Right renal cortex interstitium (tissue), 3 donors: ENCODE measurements at regions not wholly inside any gene's neighbourhood (a gene's known extent, or its start where the extent isn't known, plus 50 kb on each side); places are given as distances from the start of the nearest gene placed in this dataset.

Source experiments
- DNase-seq, 3 donors: peaks; one replicate each; pipeline ENCODE4 v3.0.0-alpha.2; 2013; ENCODE audit warnings: low read depth in 3 of 3, low spot score in 2 of 3

DNA sequence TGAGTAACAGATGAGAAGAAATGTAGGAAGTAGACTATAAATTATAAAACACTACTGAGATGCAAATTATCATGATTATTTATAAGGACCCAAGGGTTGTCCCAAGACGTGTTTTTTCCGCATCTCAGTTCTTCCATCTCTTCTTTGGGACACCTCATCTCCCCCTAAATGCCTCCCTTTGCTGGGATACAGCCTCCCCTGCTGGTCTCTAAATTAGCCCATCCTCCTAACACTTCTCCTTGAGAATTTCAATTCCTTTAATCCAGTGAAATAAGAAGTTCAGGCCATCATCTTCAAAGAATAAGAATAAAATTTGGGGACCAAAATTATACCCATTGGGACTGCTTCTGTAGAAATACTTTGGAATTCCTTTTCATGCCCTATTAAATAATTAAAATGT, 667.0 kb downstream of the BCL11B start:
- no peak for DNase-seq

DNA sequence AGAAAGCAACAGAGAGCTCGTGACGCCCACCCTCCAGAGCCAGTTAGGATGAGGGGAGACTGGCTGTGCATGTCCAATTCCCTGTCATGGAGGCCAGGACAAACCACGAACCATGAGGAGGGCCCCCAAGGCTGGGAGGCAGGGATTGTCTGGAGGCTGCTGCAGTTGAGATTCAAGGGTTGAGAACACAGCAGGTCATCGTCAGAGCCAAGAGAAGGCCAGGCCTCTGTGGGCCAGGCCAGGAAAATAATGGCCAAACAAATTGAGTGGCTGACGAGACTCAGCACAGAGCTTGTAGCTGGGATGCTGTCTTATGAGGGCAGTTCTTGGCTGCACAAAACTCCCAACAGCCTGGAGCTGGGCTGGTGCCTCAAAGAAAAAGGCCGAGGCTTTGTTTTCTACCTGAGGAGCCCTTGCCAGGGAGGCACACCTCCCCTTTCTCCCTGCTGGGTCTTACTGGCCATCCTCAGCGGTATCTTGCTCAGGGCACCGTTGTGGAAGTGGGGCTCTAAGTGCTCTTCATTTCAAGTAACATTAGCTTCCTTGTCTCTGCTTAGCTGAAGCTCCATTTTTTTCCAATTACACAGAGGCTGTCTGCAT, 665.9 kb downstream of the BCL11B start:
- no peak for DNase-seq

DNA sequence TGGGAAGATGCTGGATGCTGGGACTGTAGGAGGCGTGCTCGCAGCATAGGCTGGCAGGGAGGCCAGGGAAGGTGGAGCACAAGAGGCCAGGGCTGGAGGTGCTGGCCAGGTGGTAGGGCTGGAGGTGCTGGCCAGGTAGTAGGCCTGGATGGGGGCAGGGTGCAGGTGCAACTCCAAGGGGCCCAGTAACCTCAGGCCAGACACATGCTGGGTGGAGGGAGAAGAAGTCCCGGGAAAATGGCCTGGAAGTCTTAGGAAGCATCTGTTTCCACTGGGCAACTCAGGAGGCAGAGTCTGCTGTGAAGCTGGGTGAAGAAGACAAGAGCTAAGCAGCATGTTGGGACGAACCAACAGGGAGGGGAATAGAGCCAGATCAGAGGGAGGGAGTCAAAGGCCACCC, 665.2 kb downstream of the BCL11B start:
- DNase-seq = no peak

DNA sequence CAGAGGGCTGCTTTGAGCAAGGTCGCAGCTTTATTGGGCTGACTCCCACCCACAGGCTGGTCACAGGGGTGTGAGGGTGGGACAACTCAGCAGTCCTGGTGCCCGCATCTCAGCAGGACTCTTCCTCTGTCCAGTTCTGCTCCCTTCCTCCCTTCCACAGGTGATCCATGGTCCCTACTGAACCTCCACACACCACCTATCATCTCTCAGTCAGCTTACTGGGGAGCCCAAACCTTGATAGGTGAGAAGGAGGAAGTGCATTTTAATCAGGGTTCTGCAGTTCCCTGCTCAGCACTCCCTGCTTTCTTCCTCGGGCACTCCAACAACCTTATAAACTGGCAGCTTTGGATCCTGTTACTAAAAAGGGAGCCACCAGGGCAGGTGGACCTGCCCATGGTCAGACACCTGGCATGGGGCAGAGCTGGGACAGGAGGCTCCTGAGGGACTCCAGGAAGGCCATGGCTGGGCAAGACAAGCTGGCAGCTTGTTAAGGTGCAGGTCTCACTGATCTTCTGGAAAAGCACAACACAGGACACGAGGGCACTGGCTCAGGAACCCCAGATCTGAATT, 664.6 kb downstream of the BCL11B start:
- no peak for DNase-seq

DNA sequence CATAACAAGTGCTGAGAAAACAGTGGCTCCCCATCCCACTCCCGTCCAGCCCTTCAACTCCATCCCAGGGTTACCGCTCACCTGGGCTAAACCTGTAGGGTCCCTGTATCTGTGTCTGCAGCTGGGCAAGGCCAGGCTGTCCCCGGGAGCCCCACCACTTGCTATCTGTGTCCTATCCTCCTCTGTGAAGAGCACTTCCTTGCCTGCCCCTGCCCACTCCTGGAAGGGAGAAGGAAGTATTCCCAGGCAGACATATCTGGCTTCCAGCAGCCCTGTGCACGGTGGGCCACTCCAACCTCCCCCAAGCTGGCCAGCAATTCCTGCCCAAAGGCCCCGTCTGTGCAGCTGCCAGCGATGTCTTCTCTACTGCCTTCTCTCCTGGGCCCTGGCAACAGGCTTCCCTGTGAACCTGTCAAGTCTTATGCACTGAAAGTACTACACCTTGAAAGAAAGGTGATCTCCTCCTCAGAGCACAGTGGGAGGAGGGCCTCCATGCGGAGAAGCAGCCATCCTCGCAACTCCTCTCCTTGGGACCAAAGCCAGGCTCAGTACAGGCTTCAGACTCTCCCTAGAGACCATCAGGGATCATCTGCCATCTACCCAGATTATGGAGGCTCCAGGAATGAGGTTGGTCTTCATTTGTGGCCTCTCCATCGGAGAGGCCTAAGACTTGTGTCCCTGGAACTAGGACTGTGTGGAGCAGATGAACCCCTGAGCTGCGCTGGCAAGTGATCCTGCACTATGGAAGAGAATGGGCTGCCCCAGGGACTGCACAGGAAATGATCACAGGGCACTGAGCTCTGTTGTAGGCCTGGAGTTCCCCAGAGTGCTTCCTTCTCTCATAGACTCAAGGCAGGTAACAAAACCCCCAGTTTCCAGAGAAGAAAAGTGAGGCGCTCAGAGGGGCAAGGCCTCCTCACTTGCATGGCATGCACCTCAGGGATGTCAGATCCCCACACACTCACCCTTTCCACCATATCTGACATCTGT, 663.6 kb downstream of the BCL11B start:
- DNase-seq = no peak

DNA sequence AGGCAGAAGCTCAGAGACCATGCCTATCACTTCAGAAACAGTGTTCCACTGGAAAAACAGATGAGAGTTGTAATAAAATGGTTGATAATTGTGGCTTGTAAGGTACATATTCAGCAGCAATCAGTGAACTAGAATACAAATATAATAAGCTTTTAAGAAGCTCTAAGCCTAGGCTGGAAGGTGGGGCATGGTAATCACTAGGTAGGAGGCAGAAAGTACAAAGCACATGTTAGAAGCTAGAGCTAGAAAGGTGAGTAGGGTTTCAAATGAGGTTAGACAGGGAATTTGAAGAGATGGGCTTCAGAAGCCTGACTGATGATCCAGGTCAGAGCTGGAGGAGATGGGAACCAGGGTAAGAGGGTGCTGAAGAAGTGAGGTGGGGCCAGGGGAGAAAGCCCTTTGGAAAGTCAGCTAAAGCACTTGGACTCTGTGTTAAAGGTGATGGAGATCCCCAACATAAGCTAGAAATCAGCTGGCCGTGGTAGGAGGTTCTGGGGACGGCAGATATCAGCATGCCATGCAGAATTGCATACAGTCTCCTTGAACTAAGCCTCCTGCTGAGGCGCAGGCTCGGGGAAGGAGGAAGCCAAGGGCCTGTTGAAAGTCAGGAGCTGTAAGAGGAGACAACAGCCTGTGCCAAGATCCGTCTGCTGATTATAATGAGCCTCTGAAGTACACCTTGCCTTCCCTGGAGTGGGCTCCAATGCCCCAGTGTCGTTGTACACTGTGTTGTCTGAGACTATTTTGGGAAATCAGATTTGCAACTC, 659.4 kb downstream of the BCL11B start:
- DNase-seq = no peak

DNA sequence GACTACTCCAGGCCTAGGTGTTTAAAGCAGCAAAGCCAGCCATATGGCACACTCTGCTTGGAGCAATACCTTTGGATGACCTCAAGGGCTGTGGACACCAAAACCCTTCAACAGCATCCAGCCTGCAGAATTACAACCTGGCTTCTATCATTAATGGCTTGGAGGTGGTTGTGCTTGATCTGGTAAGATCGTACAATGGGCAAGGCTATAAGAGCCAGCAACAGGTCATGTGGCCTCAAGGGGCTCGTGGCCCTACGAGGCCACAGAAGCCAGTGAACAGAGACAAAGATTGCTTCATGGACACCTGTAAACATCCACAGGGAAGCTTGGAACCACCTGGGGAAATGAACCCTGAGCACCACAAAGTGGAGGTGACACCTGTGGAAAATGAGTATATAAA, 657.3 kb downstream of the BCL11B start:
- DNase-seq = no peak

DNA sequence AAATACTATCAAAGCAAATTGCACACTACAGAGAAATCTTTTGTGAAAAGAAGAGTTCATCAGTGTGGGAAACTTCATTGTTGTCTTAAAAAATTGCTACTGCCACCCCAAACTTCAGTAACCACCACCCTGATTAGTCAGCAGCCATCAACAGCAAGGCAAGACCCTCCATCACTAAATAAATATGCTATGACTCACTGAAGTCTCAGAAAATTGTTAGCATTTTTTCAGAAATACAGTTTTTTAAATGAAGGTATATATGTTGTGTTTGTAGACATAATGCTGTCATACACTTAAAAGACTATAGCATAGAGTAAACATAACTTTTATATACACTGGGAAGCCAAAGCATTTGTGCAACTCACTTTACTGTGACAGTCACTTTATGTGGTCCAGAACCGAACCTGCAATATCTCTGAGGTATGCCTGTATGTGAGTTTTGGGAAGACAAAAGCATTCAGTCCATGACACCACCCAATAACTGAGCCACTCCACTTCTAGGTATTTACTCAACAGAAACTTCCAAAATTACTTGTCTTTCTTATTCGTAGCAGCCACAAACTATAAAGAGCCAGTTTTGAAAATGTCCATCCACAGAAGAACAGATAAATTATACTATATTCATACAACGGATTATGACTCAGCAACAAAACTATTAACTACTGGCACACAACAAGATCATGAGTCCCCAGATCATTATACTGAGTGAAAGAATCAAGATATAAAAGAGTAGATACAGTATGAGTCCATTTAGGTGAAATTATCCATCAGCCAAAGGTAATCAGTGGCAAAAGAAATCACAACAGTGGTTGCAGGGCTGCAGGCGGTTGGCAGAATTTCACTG, 649.6 kb downstream of the BCL11B start:
- no peak for DNase-seq

DNA sequence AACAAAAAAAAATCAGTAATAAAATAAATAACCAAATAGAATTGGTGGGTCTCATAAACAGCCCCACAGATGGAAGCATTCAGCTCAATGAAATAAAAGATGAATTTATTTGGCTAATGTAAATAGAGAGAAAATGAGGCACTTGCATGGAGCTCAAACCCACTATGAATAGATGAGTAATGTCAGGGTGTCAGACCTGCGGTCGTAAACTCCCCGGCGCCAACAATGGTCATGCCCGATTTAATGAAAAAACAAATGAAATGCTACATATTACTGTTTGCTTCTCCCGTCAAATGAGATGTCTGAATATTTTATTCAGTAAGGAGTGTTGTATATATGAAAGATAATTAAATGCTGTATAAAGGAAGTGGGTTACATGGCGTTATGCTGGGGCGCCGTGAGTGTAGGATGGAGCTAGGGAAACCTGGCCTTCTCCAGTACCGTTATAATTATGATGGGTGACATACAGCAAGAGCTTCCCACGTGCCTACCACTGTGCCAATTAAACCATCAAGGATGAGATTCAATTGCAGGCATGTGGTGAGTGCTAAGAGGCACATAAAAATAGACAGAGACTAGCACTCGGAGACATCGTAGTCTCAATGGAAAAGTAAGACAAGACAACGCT, 648.1 kb downstream of the BCL11B start:
- no peak for DNase-seq

DNA sequence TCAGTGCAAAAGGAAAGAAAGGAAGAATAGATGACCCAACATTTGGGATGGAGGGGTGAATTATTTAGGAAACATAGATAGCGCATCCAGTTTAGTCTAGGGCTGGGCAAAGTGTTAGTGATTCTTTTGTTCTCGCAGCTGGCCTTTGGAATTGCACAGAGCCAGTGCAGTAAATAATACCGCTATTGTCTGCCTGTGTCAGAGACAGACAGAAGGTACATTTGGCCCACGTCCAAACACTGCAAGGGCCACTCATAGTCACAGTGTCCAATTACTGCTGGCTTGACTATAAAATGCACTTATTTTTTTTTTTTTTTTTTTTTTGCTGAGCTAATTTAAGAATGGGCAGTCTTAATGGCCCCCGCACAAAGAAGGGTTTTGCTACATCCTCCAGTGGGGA, 638.6 kb downstream of the BCL11B start:
- DNase-seq = peak in 2 of 3 donors; percentile 2 to 4

DNA sequence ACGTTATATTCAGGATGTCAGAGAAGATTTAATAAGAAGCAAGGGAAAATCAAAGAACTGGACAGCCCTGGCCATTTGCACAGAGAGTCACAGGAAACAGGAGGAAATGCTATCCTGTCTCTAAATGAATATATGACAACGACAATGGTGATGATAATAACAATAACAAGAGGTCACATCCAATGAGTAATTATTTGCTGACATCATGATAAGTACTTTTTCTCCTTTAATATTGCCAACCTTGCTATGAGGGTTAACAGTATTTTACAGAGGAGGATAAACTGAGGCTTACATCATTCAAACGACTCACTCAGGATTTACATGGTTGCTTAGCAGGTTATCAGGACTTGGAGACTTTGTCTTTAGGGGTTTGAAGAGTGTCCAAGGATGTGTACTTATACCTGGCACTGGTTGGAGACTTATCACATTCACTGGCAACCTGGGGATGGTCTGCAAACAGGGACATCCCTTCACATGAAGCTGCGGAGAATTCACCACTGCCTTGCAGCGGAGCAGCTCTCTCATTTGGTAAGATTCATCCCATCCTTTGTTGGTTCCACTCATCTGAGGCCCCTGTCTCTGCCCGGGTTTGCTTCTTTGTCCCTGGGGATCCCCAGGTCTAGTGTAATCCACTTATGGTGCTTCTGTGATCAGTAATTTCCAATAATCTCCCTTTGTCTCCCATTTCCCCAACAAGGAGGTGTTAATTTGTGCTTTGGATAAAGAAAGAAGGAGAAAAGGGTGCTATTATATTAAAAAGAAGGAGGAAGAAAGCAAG, 637.8 kb downstream of the BCL11B start:
- DNase-seq = no peak

DNA sequence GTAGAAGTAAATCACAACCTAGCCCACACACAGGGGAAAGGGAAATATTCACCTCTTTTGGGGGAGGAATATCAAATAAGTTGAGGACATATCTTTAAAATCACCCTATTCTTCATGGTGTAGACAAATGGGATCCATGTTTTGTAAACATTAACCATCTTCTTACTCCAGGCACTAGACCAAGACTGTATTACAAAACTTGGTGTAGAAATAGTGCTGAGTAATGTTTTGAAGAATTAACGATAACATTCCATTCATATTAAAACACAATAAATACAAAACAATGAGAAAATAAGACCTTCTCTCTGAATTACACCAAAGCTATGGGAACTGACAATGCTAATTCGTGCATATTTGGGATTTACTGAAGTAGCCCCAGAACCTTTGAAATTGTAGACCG, 633.6 kb downstream of the BCL11B start:
- no peak for DNase-seq

DNA sequence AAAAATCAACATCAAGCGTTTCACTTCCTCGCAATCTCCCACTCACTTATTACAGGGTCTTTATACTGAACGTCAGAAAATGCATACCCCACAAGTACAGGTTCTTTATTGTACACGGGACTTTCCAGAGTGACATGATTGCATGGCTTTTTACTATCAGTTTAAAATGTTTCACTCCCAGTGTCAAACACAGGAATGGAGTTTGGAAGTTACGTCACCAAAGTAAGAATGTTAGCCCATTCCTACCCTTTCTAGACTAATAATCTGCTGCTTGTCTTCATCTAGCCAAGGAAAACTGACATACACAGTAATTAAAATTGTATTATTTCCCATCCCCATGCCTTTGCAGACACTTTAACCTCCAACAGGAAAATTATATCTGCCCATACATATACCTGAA, 624.2 kb downstream of the BCL11B start:
- DNase-seq = no peak

DNA sequence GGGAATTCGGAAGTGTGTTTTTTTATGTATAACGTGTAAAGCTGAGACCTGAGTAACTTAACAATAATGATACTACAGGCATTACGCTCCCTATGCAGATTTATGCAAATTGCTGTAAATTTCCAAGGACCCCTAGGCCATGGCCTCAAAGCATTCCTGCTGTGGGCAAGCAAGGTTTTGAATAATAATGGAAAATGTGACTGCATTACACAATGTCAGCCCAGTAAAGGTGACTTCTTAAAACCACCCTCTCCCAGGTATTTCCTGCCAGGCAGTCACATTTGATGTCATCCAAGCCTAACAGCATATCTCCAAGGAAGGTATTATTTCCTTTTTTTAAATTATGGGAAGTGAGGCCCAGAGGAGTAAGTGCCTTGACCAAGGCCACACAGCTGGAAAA, 621.0 kb downstream of the BCL11B start:
- no peak for DNase-seq

DNA sequence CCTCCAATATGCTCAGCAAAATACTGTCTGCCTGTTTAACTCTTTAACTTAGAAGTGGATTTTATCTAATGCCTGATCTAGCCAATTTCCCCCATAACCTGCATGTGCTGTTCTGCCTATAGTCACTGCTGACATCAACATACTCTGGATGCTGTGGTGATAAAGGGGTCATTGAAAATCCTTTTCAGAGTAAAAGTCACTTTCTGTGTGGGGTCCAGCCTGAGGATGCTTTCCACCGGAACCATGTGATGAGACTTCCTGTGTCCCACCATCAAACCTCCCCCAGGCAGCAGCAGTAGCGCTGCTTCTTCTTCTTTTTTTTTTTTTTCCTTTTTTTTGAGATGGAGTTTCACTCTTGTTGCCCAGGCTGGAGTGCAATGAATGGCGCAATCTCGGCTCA, 607.0 kb downstream of the BCL11B start:
- DNase-seq = no peak

DNA sequence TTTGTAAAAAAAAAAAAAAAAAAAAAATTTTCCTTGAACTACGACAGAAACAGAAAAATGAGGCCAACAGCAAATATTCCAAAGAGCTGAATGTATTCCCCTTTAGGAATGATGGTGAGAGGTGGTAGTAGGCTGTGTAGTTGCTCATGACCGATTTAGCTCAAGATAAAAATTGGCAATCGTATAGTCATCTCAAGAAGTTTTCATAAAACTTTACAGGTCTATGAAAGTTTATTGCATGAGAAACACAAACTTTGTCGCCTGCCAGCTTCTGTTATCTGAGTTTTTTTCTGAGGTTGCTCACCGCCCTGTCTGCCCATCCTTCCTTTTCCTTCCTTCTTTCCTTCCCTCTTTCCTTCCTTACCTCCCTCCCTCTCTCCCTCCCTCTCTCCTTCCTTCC, 605.5 kb downstream of the BCL11B start:
- no peak for DNase-seq

DNA sequence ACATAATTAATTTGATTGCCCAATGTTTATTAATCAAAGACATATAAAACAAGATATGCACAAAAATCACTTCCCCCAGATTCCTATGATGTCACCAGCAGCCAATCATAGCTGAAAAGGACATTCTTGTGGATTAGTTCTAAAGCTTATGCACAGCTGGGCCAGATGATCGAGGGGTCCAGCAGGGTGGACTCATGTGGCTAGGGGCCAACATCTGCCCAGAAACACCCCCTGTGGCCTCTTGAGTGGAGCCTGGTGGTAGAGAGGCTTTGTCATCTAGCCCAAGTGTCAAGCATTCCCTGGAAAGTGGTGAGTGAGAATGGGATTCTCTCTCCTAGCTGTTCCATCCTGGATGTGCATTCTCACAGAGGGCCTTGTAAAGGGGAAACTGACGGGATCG, 590.0 kb downstream of the BCL11B start:
- DNase-seq = no peak

DNA sequence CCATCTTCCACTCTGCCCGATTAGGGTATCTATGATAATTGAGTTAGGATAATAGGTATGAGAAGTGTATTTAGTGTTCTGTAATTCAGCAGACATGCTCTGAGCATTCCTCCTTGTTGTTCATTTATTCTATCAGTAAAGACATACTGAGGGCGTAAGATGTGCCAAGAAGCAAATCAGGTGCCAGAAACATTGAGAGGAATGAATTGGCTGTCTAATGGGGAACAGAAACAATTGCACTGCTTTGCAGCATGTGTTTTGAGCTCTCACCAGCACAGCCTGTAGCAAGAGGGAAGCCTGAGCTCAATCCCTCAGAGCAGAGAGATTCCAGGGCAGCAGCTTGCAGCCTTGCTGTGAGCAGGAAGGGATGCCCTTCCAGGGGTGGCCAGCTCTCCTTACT, 589.3 kb downstream of the BCL11B start:
- no peak for DNase-seq

DNA sequence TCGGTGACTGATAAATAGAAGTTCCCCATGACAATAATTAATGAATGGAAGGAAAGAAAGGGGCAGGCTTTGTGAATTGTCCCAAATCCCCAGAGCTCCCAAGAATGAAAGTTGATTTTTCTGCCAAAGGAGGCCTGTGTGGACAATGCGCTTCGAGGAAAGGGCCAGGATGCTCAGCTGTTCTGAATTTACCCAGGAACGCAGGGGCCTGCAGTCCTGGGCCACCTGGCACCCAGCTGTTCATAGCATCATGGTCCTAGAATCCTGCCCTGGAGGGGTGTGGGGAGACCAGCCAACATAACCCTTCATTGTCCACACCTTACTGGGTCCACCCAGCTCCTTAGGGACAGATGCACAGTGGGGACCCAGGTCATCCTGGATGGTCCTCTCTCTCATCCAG, 587.5 kb downstream of the BCL11B start:
- DNase-seq = no peak
